ENCODE measurements at regions not wholly inside any gene's neighbourhood (a gene's known extent, or its start where the extent isn't known, plus 50 kb on each side); places are given as distances from the start of the nearest gene placed in this dataset.

DNA sequence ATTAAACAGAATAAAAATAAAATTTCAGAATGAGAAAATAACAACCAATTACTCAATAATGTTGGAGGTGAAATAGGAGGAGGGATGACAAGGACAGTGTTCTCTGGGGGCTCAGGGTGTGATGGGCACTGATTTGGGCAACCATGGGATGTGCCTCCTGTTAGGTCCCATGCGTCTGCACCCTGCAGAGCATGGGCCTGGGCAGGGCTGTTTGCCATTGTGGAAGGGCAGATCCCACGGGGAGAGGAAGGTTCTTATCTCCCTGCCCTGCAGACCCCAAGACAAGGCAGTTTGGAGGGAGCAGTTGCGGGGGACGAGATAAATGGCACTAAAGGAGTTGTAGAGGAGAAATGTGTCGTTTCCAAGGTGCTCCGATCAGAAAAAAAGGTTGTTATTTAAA lies 206.3 kb downstream of the THBS2 start:
- no peak for DNase-seq (ENCODE audit: low read depth)

DNA sequence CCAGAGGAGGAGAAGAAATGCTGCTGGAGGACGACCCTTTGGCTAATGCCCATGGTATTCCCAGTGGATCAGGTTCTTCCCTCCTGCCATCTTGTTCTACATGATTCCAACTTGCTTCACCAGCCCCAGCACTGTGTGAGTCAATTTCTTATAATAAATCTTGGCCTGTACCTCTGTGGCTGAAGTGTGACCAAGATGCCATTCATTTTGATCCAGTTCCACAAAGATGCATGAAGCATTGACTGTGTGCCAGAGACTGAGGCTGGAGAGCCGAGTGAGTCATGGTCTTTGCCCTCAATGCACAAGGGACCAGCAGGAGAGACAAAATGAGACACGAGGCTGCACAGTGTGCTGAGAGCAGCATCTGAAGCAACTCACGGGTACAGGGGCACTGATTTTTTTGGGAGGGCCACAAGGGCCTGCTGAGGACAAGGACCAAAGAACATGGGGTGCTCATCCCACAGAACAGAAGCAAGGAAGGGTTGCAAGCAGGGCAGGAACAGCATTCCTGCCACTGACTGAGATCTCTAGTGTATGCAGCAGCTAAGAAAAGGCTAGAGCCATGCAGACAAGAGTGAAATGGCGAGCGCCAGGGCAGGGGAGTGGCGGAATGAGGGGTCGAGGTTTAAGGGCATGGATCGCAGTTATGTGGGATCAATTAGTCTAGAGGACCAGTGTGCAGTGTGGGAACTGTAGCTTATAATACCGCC lies 207.0 kb downstream of the THBS2 start:
- no peak for DNase-seq (ENCODE audit: low read depth)

DNA sequence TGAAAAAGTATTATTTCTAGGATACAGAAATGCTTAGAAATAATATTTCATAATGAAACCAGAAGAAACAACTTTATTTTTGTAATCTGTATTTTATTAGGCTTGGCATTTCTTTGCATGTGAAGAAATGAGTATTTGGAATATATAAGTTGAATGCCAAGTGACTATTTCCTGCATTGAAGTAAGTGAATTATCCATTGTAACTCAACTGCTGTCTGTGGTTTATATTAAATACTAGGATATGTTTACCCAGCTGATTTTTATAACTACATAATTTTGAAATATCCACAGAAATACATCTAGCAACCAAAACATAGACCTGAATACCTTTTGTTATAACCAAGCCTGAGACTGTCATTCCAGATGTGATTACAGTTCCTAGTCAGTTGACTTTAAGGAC lies 207.6 kb downstream of the THBS2 start:
- DNase-seq (ENCODE audit: low read depth), result no peak

DNA sequence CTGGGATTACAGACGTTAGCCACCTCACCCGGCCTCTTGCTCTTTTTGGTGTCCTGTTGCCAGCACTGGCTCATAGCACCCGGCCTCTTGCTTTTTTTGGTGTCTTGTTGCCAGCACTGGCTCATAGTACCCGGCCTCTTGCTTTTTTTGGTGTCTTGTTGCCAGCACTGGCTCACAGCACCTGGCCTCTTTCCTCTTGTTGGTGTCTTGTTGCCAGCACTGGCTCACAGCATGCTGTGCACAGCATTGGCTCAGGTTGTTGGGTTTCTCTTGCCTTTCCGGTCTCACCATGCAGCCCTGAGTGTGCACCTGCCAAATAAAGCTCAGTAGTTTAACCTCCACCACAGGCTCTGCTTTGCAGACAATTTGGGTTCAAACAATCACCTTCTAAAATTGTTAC lies 208.2 kb downstream of the THBS2 start:
- DNase-seq (ENCODE audit: low read depth), result no peak

DNA sequence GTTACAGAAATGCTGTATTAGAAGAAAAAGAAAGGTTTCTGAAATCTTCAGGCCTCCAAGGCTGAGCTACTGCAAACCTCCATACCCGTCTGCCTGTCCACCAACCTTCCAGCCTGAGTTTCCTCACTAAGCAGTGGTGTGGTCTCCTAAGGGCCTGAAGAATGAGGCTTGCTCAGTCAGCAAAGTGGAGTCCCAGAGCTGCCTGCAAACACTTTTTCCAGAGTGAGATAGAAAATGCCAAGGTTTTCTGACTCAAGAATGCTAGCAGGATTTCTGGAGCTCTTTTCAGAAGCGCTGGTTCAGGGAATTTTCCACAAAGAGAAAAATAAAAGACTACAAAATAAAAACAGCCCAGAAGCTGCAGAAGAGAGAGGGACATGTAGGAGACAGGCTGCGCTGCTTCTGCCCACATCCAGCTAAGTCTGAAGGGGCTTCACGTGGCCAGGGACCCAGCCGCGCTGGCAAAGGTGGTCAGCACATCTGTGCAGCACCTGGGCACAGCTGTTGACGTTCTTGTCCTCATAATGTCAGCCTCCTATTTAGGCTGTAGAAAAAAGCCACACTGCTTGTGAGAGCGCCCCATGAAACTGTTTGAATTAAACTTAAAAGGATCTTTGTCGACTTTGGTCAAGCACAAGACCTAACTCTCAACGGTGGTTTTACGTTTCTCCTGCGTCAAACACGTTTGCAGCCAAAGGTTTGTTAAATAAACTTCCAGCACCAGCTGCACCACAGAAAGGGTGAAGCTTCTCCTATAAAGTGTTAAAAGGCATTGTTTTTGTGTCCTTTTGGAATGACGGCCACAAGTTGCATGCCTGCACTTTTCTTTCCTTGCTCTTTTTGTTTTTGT lies 209.0 kb downstream of the THBS2 start:
- DNase-seq (ENCODE audit: low read depth), result no peak

DNA sequence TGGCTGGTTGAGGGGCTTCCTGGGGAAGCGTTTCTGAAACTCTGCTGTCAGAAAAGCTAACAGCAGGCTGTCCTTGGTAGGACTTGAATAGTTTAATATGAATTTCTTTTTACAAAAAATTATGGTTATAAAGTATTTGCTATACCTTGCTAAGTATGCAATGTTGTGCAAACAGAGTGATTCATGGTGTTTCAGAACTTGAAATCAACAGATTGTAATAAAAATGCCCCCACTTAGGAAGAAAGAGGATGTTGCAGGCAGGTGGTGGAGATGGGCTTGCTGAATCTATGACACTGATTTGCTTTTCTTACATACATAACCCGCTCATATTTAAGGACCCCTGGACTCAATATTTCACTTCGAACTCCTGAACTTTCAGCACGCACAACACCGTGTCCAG lies 211.6 kb downstream of the THBS2 start:
- DNase-seq (ENCODE audit: low read depth), result no peak

DNA sequence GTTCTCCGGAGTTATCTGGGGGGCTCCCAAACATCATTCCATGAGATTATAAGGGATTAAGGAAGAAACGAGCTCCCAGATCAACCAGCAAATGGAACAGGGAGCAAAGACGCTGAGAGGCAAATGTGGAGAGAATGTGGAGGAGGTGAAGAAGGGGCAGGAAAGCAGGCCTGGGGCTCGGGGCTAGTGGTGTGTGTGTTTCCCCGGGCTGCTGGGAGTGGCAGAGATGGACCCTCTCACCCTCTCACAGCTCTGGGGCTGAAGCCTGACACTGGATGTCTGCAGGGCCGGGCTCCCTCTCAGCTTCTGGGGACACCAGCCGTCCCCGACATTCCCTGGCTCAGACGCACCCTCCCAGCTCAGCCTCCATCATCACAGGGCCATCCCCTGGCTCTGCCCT lies 212.6 kb downstream of the THBS2 start:
- DNase-seq (ENCODE audit: low read depth), result no peak

DNA sequence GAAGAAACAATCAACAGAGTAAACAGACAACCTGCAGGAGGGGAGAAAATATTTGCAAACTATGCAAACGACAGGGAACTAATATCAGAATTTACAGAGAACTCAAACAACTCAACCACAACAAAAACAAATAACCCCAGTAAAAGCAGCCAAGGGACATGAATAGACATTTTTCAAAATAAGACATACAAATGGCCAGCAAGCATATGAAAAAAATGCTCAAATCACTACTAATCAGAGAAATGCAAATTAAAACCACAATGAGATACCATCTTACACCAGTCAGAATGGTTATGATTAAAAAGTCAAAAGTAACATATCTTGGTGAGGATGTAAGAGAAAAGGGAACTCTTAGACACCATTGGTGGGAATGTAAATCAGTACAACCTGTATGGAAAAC lies 215.0 kb downstream of the THBS2 start:
- DNase-seq (ENCODE audit: low read depth), result no peak

DNA sequence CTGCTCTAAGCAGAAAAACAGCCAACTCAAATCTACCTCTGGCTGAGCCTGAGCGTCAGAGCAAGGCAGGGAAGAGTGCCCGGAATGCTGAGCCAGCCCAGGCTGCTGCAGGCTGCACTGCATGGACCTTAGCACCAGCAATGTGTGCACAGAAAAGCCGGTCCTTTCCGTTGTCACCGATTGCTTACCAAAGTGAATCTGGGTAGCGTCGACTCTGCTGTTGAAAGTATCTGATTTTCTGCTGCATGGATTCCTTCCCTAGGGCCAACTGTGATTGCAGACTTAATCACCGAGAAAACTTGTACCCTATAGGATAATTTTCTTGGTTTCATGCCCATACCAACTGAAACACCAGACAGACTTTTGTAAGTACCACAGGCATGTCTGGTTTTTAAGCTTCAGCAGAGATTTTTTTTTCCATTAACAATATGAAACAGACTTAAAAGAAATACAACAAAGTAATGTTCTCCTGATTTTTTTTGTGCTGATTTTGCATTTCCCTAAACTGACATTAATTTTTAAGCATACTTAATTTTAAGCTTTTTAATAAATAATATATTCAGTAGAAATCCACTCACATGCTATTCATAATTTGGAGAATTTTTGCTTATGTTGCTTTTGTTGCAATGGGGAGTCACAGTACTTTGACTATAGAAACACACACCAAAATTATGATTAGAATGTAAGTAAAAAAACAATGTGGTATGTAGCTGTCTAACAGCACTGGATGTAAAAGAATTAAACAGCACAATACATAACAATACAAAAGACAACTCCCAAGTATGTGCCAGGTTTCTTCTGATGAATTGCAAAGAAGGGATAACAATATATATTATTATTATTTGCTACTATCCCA lies 218.0 kb downstream of the THBS2 start:
- no peak for DNase-seq (ENCODE audit: low read depth)

DNA sequence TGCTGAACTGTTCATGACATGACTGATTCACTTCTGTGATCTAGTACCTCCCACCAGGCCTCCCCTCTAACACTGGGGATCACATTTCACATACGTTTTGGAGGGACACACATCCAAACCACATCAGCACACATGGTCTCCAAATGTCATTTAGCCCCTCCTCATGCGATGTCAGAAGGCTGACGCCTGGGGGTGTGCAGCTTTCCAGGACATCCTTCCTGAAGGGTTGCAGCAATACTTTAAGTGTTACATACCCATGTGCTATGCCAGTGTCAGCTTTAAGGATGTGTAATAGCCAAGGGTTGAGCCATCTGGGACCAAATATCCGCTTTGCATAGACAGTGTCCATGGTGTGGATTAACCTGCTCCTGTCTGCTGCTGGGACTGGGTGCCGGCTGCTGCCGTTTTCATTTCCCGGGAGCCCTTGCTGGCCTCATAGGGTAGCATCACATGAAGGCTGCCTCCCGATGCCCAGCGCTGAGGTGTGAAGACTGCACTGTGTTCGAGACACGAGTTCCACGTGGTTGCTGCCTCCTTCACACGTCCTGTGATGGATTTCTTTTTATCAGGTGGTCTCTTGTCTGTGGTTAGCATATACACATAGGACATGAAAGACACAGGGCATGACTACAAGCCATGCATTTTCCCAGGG lies 219.0 kb downstream of the THBS2 start:
- DNase-seq (ENCODE audit: low read depth), result no peak

DNA sequence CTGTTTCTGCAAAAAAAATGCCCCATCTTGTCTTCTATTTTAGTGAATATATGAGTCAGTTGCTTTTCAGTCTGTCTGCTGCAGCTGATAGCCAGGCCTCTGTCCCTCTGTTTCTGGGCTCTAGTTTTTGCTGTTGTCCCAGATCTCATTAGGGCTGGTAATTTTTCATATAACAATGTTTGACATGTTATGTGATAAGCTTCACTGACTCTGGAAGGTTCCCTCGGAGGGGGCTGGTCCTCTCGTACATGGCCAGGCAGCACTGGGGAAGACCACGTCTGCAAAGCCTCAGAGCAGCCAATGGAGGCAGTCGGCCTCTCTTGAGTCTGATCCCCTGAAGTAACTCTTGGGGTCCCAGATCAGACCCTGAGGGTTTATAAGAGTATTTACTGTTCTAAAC lies 223.8 kb downstream of the THBS2 start:
- DNase-seq (ENCODE audit: low read depth), result no peak

DNA sequence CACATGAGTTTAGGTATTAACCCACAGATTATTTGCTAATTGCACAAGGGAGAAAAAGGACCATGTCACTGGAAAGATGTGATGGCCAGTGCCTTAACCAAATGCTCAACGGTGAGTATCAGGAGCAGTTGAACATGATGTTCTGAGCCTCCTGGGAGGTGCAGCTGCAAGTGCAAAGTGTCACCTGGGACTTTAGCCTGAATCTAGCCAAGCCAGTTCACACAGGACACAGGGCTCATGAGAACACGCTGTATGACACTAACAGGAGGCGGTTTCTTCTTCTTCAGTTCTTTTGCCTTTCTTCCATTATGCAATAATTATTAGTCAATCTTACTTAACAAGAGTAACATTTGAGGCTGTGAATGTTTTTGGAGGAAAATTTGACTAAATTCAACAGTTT lies 225.3 kb downstream of the THBS2 start:
- no peak for DNase-seq (ENCODE audit: low read depth)

DNA sequence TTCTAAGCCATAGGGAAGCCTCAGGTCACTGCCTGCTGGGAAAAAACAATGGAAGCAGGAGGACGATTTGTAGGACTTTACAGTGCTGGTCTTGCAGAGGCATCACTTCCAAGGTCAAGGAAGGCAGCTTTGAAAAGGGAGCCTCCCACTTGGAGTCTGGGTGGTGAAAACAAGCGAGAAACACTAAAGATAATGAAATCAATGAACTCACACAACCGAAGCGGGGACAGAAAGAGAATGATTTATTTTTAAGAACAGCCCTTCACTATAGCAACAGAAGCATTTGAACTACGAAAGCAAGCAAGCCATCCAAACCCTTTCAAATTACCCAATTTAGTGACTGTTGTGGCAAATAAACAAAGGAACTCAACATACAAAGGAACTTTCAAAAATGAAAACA lies 227.5 kb downstream of the THBS2 start:
- no peak for DNase-seq (ENCODE audit: low read depth)

DNA sequence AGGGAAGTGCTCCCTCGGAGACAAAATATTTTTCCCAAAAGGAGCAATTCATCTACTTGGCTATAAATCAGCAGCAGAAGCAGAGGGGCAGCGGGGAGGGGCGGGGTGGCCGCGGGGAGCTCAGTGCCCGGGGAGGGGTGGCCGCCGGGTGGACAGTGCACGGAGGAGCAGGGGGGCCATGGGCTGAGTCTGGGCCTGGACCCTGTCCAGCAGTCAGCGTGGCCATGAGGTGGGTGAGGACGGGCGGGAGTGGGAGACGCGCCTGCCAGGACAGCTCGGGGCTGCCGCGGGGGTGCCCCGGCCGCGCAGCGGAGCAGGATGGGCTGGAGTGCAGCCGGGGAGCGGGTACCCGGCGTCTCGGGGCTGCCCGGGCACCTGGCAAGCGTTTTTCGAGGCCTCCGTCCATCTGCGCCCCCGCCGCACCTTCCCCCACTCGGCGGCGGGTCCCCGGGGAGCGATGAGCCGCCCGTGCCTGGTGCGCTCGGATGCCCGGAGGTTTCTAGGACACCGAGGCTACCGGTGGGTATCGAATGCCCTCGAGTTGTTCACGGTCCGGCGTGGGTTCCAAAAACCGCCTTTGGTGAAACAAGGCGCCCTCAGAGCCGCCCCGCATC lies 229.5 kb downstream of the THBS2 start:
- DNase-seq (ENCODE audit: low read depth), result no peak

DNA sequence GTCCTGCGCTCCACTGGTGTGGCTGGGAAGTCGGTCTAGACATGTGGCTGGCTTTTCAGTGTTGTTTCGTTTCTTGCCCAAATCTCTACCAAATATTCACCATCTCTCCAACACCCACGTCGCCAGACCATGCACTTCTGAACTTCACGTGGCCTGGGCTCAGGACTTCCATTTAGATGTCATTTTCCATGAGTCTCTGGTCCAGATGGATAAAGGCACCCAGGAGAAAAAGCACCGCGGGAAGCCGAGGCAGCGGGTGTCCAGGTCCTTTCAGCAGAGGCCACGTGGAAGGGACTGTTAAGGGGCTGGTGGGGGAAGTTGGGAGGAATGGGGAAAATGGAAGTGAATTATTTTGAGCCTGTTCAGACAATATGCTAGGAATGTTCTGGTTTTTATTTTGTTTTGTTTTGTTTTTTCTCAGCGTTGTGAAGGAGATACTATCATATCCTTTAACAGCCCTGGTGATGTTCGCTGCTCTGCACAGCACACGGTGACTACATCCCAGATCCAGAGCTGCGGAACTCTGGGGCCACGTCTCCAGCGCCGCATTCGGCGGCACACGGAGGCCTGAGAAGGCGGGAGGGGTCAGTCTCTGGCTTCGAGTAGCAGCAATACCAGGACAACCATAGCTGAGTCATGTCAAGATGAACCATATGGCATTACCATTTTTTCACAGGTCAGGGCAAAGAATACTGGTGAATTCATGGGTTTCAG lies 230.3 kb downstream of the THBS2 start:
- DNase-seq (ENCODE audit: low read depth), result no peak

DNA sequence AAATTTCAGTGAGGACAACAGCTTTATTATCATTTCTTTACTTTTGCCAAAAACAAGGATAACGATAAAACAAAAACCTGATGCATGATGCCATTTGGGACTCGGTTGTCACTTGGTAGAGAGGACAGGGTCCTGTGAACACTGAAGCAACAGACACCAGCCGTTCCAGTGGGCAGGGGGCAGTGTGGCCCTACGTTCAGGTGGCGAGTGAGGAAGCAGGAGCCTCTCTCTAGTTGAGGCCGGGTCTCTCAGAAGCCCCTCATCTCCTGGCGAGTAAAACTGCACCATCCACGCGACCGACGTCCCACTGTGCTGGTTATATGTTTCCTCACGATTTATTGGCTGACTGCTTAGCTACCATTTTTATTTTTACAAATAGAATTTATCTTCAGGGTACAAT lies 231.6 kb downstream of the THBS2 start:
- no peak for DNase-seq (ENCODE audit: low read depth)

DNA sequence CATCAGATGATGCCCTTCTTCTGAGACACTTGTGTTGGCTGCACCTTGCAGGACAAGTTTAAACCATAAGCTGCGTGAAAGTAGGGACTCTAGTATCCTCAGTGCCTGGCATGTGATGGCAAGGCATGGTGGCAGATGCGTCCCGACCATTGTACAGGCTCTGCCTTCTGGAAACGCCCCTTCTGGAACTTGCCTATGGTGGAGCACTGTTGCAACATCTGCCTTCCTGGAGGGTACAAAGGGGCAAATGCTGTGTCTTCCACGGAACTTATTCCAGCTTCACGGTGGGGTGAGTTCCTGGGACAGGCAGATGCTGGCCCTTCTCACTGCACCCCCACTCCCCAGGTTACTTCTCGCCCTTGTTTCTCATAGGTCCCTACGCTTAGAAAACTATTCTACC lies 232.8 kb downstream of the THBS2 start:
- no peak for DNase-seq (ENCODE audit: low read depth)

DNA sequence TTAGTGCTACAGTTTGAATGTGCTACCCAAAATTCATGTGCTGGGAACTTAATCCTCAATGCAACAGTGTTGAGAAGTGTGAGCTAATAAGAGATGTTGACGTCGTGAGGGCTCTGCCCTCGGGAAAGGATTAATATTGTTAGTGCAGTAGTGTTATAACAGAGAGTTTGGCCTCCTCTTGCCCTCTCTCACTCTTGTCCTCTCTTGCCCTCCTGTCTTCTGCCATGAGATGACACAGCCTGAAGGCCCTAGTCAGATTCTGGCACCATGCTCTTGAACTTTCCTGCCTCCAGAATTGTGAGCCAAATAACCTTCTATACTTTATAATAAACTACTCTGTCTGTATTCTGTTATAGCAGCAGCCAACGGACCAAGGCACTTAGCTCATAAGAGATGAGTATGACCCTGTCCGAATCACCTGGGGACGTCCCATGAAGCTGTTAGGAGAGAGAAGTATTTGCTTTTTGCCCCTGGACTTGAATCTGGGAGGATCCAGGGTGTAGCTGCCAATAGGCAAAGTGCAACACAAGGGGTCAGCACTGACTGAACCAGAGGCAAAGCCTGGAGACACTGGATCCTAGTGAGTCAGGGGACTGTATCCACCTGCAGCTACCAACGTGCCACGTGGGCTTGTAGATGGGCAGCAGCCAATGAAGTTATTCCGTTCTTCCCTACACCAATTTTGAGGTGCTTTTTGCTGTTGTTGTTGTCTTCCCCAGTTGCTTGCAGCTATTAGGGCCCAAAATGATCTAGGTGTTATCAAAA lies 233.7 kb downstream of the THBS2 start:
- DNase-seq (ENCODE audit: low read depth), result no peak

DNA sequence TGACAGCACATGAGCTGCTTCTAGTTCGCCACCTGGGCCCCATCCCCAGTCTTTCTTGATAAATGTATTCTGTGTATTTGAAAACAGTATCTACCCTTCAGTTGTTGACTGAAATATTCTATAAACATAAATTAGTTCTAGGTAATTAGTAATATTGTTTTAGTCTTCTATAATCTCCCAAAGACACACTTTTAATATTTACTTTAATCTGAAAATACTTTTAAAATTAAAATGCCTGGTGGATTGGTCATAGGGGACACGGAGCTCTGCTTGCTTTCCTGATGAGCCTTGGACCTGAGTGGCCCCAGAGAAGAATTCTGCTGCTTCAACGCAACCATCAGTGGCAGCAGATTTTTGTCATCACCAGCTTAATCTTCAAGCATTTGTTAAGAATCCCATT lies 234.5 kb downstream of the THBS2 start:
- no peak for DNase-seq (ENCODE audit: low read depth)

DNA sequence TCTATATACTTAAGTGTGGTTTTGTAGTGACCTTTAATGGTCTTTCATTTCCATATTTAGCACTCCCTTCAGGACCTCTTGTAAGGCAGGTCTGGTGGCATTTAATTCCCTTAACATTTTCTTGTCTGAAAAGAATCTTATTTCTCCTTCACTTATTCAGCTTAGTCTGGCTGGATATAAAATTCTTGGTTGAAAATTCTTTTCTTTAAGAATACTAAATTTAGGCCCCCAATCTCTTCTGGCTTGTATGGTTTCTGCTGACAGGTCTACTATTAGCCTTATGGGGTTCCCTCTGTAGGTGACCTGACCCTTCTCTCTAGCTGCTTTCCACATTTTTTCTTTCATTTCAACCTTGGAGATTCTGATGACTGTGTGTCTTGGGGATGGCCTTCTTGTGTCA lies 236.9 kb downstream of the THBS2 start:
- no peak for DNase-seq (ENCODE audit: low read depth)

Data from stimulated activated CD8-positive, alpha-beta memory T cell treated with anti-CD3 and anti-CD28 coated beads, Interleukin-15, amount 100 ng/mL, for 24 hours (primary cell).